Activated CD4-positive, alpha-beta T cell treated with anti-CD3 and anti-CD28 coated beads for 36 hours (primary cell): ENCODE measurements at regions not wholly inside any gene's neighbourhood (a gene's known extent, or its start where the extent isn't known, plus 50 kb on each side); places are given as distances from the start of the nearest gene placed in this dataset.

Experiments
- ATAC-seq: fragments of 200-7000 bp; cut with Tn5 transposase; one replicate; pipeline ENCODE4 v1.10.0; 2021; ENCODE audit warnings: mild to moderate bottlenecking, moderate library complexity
- CTCF ChIA-PET: fragments of 350-600 bp; sonication (Branson Sonifier 250); formaldehyde crosslinking; loops from one replicate; lab custom pipeline; 2021; ENCODE audit warnings: antibody characterized with exemption; lab: Charles Lee
- POLR2A ChIA-PET: fragments of 350-600 bp; sonication (Branson Sonifier 250); formaldehyde crosslinking; loops from one replicate; lab custom pipeline; 2021; ENCODE audit warnings: antibody characterized with exemption, inconsistent platforms; lab: Charles Lee
- DNase-seq: peaks from one replicate; pipeline ENCODE4 v3.0.0-alpha.2; 2020
- H3K27ac Mint-ChIP-seq: one replicate; pipeline ENCODE4 v1.8.0; 2021; ENCODE audit warnings: mixed read lengths
- H3K27me3 Mint-ChIP-seq: one replicate; pipeline ENCODE4 v1.8.0; 2021; ENCODE audit warnings: mixed read lengths
- H3K36me3 Mint-ChIP-seq: one replicate; pipeline ENCODE4 v1.8.0; 2021; ENCODE audit warnings: low read depth, mixed read lengths
- H3K4me1 Mint-ChIP-seq: one replicate; pipeline ENCODE4 v1.8.0; 2021; ENCODE audit warnings: mixed read lengths
- H3K4me3 Mint-ChIP-seq: one replicate; pipeline ENCODE4 v1.8.0; 2021; ENCODE audit warnings: mild to moderate bottlenecking, moderate library complexity, mixed read lengths
- H3K9me3 Mint-ChIP-seq: one replicate; pipeline ENCODE4 v1.8.0; 2021; ENCODE audit warnings: low read depth, mixed read lengths
- intact Hi-C, 2 experiments: fragments of 100-400 bp; cut with DNase I in 1 of 2; cut with micrococcal nuclease in 1 of 2; formaldehyde crosslinking; loops; one replicate each; pipeline versions ENCODE4 v1.14.2 to v1.15.1; 2022 to 2024; cut with DNase I, micrococcal nuclease

GRCh38 chrX:69082055-69082752, 83.0 kb downstream of the PJA1 start:
- ChIA-PET CTCF (no interaction called here), POLR2A (no interaction called here)
- DNase-seq (no peak), ATAC-seq (no peak)
- intact Hi-C loops = no loop called here
- Mint-ChIP-seq H3K4me1 (no peaks in the 10 kb centered on the region), H3K27me3 (no peaks in the 10 kb centered on the region), H3K36me3 (no peaks in the 10 kb centered on the region), H3K9me3 (no peaks in the 10 kb centered on the region), H3K4me3 (no peak overlapping the region), H3K27ac (no peak overlapping the region)

- Mint-ChIP-seq H3K4me1 (no peaks in the 10 kb centered on the region), H3K4me3 (no peak overlapping the region), H3K27ac (no peak overlapping the region), H3K9me3 (no peaks in the 10 kb centered on the region), H3K36me3 (no peaks in the 10 kb centered on the region), H3K27me3 (peaks cover 2% of the 10 kb centered on the region)
- DNase-seq = no peak
- ATAC-seq = no peak
- intact Hi-C loops = no loop called here
- POLR2A ChIA-PET = no interaction called here
- CTCF ChIA-PET = interaction anchor here (0.9 kb wide), 1 partner anchor 13 kb away, joined by 4 read pairs; no protein-coding TSS in a partner anchor
Measured at GRCh38 chrX:69080855-69081465, 84.3 kb downstream of the PJA1 start.

- intact Hi-C loops = no loop called here
- DNase-seq = no peak
- Mint-ChIP-seq H3K4me3 (no peak overlapping the region), H3K36me3 (no peaks in the 10 kb centered on the region), H3K4me1 (no peaks in the 10 kb centered on the region), H3K27me3 (peaks cover 2% of the 10 kb centered on the region), H3K9me3 (no peaks in the 10 kb centered on the region), H3K27ac (no peak overlapping the region)
- ChIA-PET CTCF (no interaction called here), POLR2A (no interaction called here)
- no peak for ATAC-seq
Measured at GRCh38 chrX:69079268-69079667, 86.0 kb downstream of the PJA1 start.

- peaks cover 2% of the 10 kb centered on the region for H3K27me3 Mint-ChIP-seq
- no peaks in the 10 kb centered on the region for H3K9me3 Mint-ChIP-seq
- CTCF ChIA-PET = interaction anchor here (0.9 kb wide), 1 partner anchor 176 kb away, joined by 3 read pairs; no protein-coding TSS in a partner anchor
- POLR2A ChIA-PET = no interaction called here
- no peak overlapping the region for H3K4me3 Mint-ChIP-seq
- ATAC-seq = no peak
- no peak overlapping the region for H3K27ac Mint-ChIP-seq
- no peaks in the 10 kb centered on the region for H3K4me1 Mint-ChIP-seq
- no peak for DNase-seq
- intact Hi-C loops = no loop called here
- no peaks in the 10 kb centered on the region for H3K36me3 Mint-ChIP-seq
Measured at GRCh38 chrX:69077895-69078455, 87.3 kb downstream of the PJA1 start.

- ChIA-PET POLR2A (no interaction called here), CTCF (interaction anchor here (0.7 kb wide), 1 partner anchor 13 kb away, joined by 3 read pairs; no protein-coding TSS in a partner anchor)
- Mint-ChIP-seq H3K36me3 (no peaks in the 10 kb centered on the region), H3K4me3 (no peak overlapping the region), H3K9me3 (no peaks in the 10 kb centered on the region), H3K27ac (no peak overlapping the region), H3K27me3 (peaks cover 2% of the 10 kb centered on the region), H3K4me1 (no peaks in the 10 kb centered on the region)
- intact Hi-C loops = no loop called here
- DNase-seq = no peak
- no peak for ATAC-seq
Measured at GRCh38 chrX:69076088-69076487, 89.2 kb downstream of the PJA1 start.

- Mint-ChIP-seq H3K9me3 (no peaks in the 10 kb centered on the region), H3K27ac (no peak overlapping the region), H3K27me3 (peaks cover 2% of the 10 kb centered on the region), H3K4me1 (no peaks in the 10 kb centered on the region), H3K36me3 (no peaks in the 10 kb centered on the region), H3K4me3 (no peak overlapping the region)
- intact Hi-C loops = no loop called here
- ChIA-PET POLR2A (no interaction called here), CTCF (no interaction called here)
- no peak for DNase-seq
- no peak for ATAC-seq
Measured at GRCh38 chrX:69074726-69075125, 90.5 kb downstream of the PJA1 start.

GRCh38 chrX:69073721-69074120, 91.5 kb downstream of the PJA1 start:
- H3K36me3 Mint-ChIP-seq = no peaks in the 10 kb centered on the region
- no peak for DNase-seq
- H3K27ac Mint-ChIP-seq = no peak overlapping the region
- intact Hi-C loops = no loop called here
- no peaks in the 10 kb centered on the region for H3K9me3 Mint-ChIP-seq
- POLR2A ChIA-PET = no interaction called here
- H3K27me3 Mint-ChIP-seq = peaks cover 2% of the 10 kb centered on the region
- no peak for ATAC-seq
- no peak overlapping the region for H3K4me3 Mint-ChIP-seq
- CTCF ChIA-PET = no interaction called here
- no peaks in the 10 kb centered on the region for H3K4me1 Mint-ChIP-seq

GRCh38 chrX:69073241-69073640, 92.0 kb downstream of the PJA1 start:
- Mint-ChIP-seq H3K4me1 (no peaks in the 10 kb centered on the region), H3K27me3 (peaks cover 2% of the 10 kb centered on the region), H3K9me3 (no peaks in the 10 kb centered on the region), H3K27ac (no peak overlapping the region), H3K36me3 (no peaks in the 10 kb centered on the region), H3K4me3 (no peak overlapping the region)
- DNase-seq (no peak), ATAC-seq (no peak)
- ChIA-PET POLR2A (no interaction called here), CTCF (no interaction called here)
- intact Hi-C loops = no loop called here

- no peaks in the 10 kb centered on the region for H3K4me1 Mint-ChIP-seq
- ChIA-PET POLR2A (no interaction called here), CTCF (no interaction called here)
- ATAC-seq (no peak), DNase-seq (no peak)
- H3K27ac Mint-ChIP-seq = no peak overlapping the region
- no peaks in the 10 kb centered on the region for H3K9me3 Mint-ChIP-seq
- H3K36me3 Mint-ChIP-seq = no peaks in the 10 kb centered on the region
- intact Hi-C loops = no loop called here
- no peak overlapping the region for H3K4me3 Mint-ChIP-seq
- H3K27me3 Mint-ChIP-seq = peaks cover 2% of the 10 kb centered on the region
Measured at GRCh38 chrX:69072486-69073006, 92.7 kb downstream of the PJA1 start.

- no peak overlapping the region for H3K4me3 Mint-ChIP-seq
- no peaks in the 10 kb centered on the region for H3K9me3 Mint-ChIP-seq
- CTCF ChIA-PET = no interaction called here
- intact Hi-C loops = no loop called here
- POLR2A ChIA-PET = no interaction called here
- H3K27ac Mint-ChIP-seq = no peak overlapping the region
- no peak for ATAC-seq
- H3K36me3 Mint-ChIP-seq = no peaks in the 10 kb centered on the region
- DNase-seq = no peak
- no peaks in the 10 kb centered on the region for H3K4me1 Mint-ChIP-seq
- no peaks in the 10 kb centered on the region for H3K27me3 Mint-ChIP-seq
Measured at GRCh38 chrX:69070949-69071650, 94.2 kb downstream of the PJA1 start.

- Mint-ChIP-seq H3K27me3 (no peaks in the 10 kb centered on the region), H3K27ac (no peak overlapping the region), H3K36me3 (no peaks in the 10 kb centered on the region), H3K4me1 (no peaks in the 10 kb centered on the region), H3K4me3 (no peak overlapping the region), H3K9me3 (no peaks in the 10 kb centered on the region)
- CTCF ChIA-PET = no interaction called here
- DNase-seq (no peak), ATAC-seq (no peak)
- POLR2A ChIA-PET = no interaction called here
- intact Hi-C loops = no loop called here
Measured at GRCh38 chrX:69069876-69070275, 95.4 kb downstream of the PJA1 start.
